DOHH2 (cell line): ENCODE measurements at regions not wholly inside any gene's neighbourhood (a gene's known extent, or its start where the extent isn't known, plus 50 kb on each side); places are given as distances from the start of the nearest gene placed in this dataset.
"Not testable (repeated sequence)": the region's sequence is repeated elsewhere in the genome, so short reads cannot be mapped to it uniquely, and the experiment has no call there.

Experiments used
- H3F3A ChIP-seq: fragments of 200-600 bp; sonication (generic), shearing (Covaris generic); 2 replicates; pipeline ENCODE4 v1.6.0; 2016; ENCODE audit warnings: antibody characterized with exemption, mild to moderate bottlenecking; ENCODE audit not compliant: control insufficient read depth, insufficient read depth
- H3K27ac ChIP-seq: fragments of 200-600 bp; sonication (generic); 2 replicates; pipeline ENCODE4 v1.5.1; 2014; ENCODE audit warnings: low read depth, mild to moderate bottlenecking, low read length, moderate library complexity
- H3K27me3 ChIP-seq: fragments of 200-600 bp; sonication (generic); 2 replicates; pipeline ENCODE4 v1.6.1; 2014; ENCODE audit warnings: mild to moderate bottlenecking, low read length, mixed read lengths; ENCODE audit not compliant: control insufficient read depth
- H3K36me3 ChIP-seq: fragments of 200-600 bp; sonication (generic); 2 replicates; pipeline ENCODE4 v1.6.1; 2014; ENCODE audit warnings: mild to moderate bottlenecking, low read length, moderate library complexity, mixed read lengths; ENCODE audit not compliant: control insufficient read depth
- H3K4me1 ChIP-seq: fragments of 200-600 bp; sonication (generic); 2 replicates; pipeline ENCODE4 v1.6.1; 2014; ENCODE audit warnings: mild to moderate bottlenecking, low read length, mixed read lengths; ENCODE audit not compliant: control insufficient read depth
- H3K4me2 ChIP-seq: fragments of 200-600 bp; sonication (generic); 2 replicates; pipeline ENCODE4 v1.6.0; 2014; ENCODE audit warnings: mild to moderate bottlenecking, low read length, moderate library complexity
- H3K4me3 ChIP-seq: fragments of 200-600 bp; sonication (generic); 2 replicates; pipeline ENCODE4 v1.5.1; 2014; ENCODE audit warnings: mild to moderate bottlenecking, low read length, mixed read lengths
- H3K79me2 ChIP-seq: fragments of 200-600 bp; sonication (generic); 2 replicates; pipeline ENCODE4 v1.6.1; 2014; ENCODE audit warnings: mild to moderate bottlenecking, low read length, mixed read lengths; ENCODE audit not compliant: control insufficient read depth
- H3K9me2 ChIP-seq: fragments of 200-600 bp; sonication (generic); replicated peaks from 2 replicates; pipeline ENCODE4 v1.6.1; 2014; ENCODE audit warnings: mild to moderate bottlenecking, low read length, mixed read lengths; ENCODE audit not compliant: control insufficient read depth
- H3K9me3 ChIP-seq: fragments of 200-600 bp; sonication (generic); 2 replicates; pipeline ENCODE4 v1.6.1; 2014; ENCODE audit warnings: antibody characterized with exemption, low read length, mixed read lengths; ENCODE audit not compliant: control insufficient read depth, insufficient read depth
- H4K20me1 ChIP-seq: fragments of 200-600 bp; sonication (generic); 2 replicates; pipeline ENCODE4 v1.6.0; 2014; ENCODE audit warnings: low read depth, mild to moderate bottlenecking, antibody characterized with exemption, low read length, moderate library complexity; ENCODE audit not compliant: control insufficient read depth, insufficient read depth
- CTCF ChIP-seq: fragments of 200-600 bp; sonication (generic); IDR thresholded peaks from one replicate; pipeline ENCODE4 v1.5.1; 2014; ENCODE audit warnings: antibody characterized with exemption, mild to moderate bottlenecking, low read depth, low read length; ENCODE audit not compliant: poor library complexity, severe bottlenecking
- EZH2phosphoT487 ChIP-seq: fragments of 200-600 bp; sonication (generic); IDR thresholded peaks from 2 replicates; pipeline ENCODE4 v1.6.1; 2017; ENCODE audit warnings: borderline replicate concordance, mild to moderate bottlenecking, antibody characterized with exemption, low read length, moderate library complexity, mixed read lengths

- no peak for TF ChIP-seq EZH2phosphoT487
- TF ChIP-seq CTCF: no peak
- Histone ChIP-seq H3K9me3 (no peaks in the 10 kb centered on the region), H3F3A (no peaks in the 10 kb centered on the region), H3K9me2 (no peaks in the 10 kb centered on the region), H3K4me3 (no peak overlapping the region), H3K4me1 (no peaks in the 10 kb centered on the region), H3K36me3 (no peaks in the 10 kb centered on the region), H3K27me3 (no peaks in the 10 kb centered on the region), H3K4me2 (no peak overlapping the region), H3K79me2 (no peaks in the 10 kb centered on the region), H3K27ac (no peak overlapping the region), H4K20me1 (no peaks in the 10 kb centered on the region)
These were observed 114.5 kb downstream of the ADCYAP1 start for GRCh38 chr18:1019191-1019590.

- no peaks in the 10 kb centered on the region for H3K9me2 ChIP-seq
- no peak overlapping the region for H3K4me2 ChIP-seq
- H3K36me3 ChIP-seq: no peaks in the 10 kb centered on the region
- no peaks in the 10 kb centered on the region for H3K79me2 ChIP-seq
- H3K4me1 ChIP-seq: no peaks in the 10 kb centered on the region
- TF ChIP-seq EZH2phosphoT487: no peak
- TF ChIP-seq CTCF: no peak
- H3K27ac ChIP-seq: no peak overlapping the region
- H3F3A ChIP-seq: no peaks in the 10 kb centered on the region
- no peaks in the 10 kb centered on the region for H4K20me1 ChIP-seq
- H3K9me3 ChIP-seq: no peaks in the 10 kb centered on the region
- no peaks in the 10 kb centered on the region for H3K27me3 ChIP-seq
- no peak overlapping the region for H3K4me3 ChIP-seq
These were observed 116.2 kb downstream of the ADCYAP1 start for GRCh38 chr18:1020731-1021344.

GRCh38 chr18:1026930-1027329, 122.3 kb downstream of the ADCYAP1 start:
- no peaks in the 10 kb centered on the region for H3K27me3 ChIP-seq
- no peaks in the 10 kb centered on the region for H3K36me3 ChIP-seq
- H3K4me3 ChIP-seq: no peak overlapping the region
- H3K9me3 ChIP-seq: no peaks in the 10 kb centered on the region
- no peaks in the 10 kb centered on the region for H3K79me2 ChIP-seq
- H3K9me2 ChIP-seq: no peaks in the 10 kb centered on the region
- H3F3A ChIP-seq: no peaks in the 10 kb centered on the region
- H3K27ac ChIP-seq: no peak overlapping the region
- TF ChIP-seq EZH2phosphoT487 (no peak), CTCF (no peak)
- H3K4me2 ChIP-seq: no peak overlapping the region
- no peaks in the 10 kb centered on the region for H4K20me1 ChIP-seq
- H3K4me1 ChIP-seq: no peaks in the 10 kb centered on the region

GRCh38 chr18:1033092-1033491, 128.4 kb downstream of the ADCYAP1 start:
- H3F3A ChIP-seq, H3K27me3 ChIP-seq, H3K79me2 ChIP-seq, H3K4me1 ChIP-seq, H3K9me3 ChIP-seq, H3K9me2 ChIP-seq, H3K36me3 ChIP-seq, H3K4me2 ChIP-seq, H4K20me1 ChIP-seq, H3K27ac ChIP-seq, H3K4me3 ChIP-seq: not testable (repeated sequence)
